Testis (tissue), 2 donors: ENCODE measurements at regions not wholly inside any gene's neighbourhood (a gene's known extent, or its start where the extent isn't known, plus 50 kb on each side); places are given as distances from the start of the nearest gene placed in this dataset.
"Not testable (repeated sequence)": the region's sequence is repeated elsewhere in the genome, so short reads cannot be mapped to it uniquely, and the experiment has no call there.

Experiments
- POLR2A ChIP-seq: fragments of 450-650 bp; IDR thresholded peaks from one replicate; pipeline ENCODE4 v1.6.1; 2017; ENCODE audit warnings: antibody characterized with exemption, mild to moderate bottlenecking, moderate library complexity
- TF ChIP-seq, protein P1 (sequence below), 3 experiments: fragments of 450-650 bp in 2 of 3; fragments of 200-600 bp in 1 of 3; sonication (generic) in 1 of 3; IDR thresholded peaks; one replicate each; pipeline ENCODE4 v1.5.1; 2016 to 2019; ENCODE audit warnings: antibody characterized with exemption in 3 of 3, mild to moderate bottlenecking in 2 of 3, moderate library complexity in 1 of 3

- TF ChIP-seq, protein P1, sequence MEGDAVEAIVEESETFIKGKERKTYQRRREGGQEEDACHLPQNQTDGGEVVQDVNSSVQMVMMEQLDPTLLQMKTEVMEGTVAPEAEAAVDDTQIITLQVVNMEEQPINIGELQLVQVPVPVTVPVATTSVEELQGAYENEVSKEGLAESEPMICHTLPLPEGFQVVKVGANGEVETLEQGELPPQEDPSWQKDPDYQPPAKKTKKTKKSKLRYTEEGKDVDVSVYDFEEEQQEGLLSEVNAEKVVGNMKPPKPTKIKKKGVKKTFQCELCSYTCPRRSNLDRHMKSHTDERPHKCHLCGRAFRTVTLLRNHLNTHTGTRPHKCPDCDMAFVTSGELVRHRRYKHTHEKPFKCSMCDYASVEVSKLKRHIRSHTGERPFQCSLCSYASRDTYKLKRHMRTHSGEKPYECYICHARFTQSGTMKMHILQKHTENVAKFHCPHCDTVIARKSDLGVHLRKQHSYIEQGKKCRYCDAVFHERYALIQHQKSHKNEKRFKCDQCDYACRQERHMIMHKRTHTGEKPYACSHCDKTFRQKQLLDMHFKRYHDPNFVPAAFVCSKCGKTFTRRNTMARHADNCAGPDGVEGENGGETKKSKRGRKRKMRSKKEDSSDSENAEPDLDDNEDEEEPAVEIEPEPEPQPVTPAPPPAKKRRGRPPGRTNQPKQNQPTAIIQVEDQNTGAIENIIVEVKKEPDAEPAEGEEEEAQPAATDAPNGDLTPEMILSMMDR (IDR thresholded peaks at IDR 0.05), result not testable (repeated sequence)
- not testable (repeated sequence) for TF ChIP-seq POLR2A
Observed at GRCh38 chr15:84534561-84535235, 66.1 kb upstream of the ZSCAN2 start.
